ENCODE measurements at regions not wholly inside any gene's neighbourhood (a gene's known extent, or its start where the extent isn't known, plus 50 kb on each side); places are given as distances from the start of the nearest gene placed in this dataset.
A peak's percentile ranks its signal among the peaks of the same experiment; 100 is the strongest.

DNA sequence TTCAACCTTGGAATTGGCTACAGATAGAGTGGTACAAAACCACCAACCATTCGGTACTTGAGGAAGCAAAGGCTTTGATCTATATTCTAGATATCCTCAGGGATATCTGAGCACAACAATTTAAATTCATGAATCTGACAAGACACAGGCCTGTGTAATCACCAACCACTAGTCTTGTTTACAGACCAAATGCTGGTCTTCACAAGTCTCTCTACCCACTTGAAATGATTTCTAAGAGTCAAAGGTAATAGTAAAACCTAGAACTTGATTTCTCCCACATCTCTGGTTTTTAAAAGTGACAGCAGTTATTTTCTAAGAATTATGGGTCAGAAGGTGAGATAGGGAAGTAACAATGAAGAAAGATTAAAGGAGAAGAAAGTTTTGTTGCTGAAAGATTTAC, 613.7 kb upstream of the ACVR2A start:
- Histone ChIP-seq H3K27ac (ENCODE audit: poor library complexity, severe bottlenecking) (no peak overlapping the region), H3K4me1 (ENCODE audit: insufficient read depth, poor library complexity, severe bottlenecking) (no peaks in the 10 kb centered on the region), H3K36me3 (ENCODE audit: low read depth) (no peaks in the 10 kb centered on the region), H3K27me3 (ENCODE audit: insufficient read depth, poor library complexity, severe bottlenecking) (no peaks in the 10 kb centered on the region), H3K4me3 (ENCODE audit: severe bottlenecking) (no peak overlapping the region), H3K9me3 (ENCODE audit: severe bottlenecking) (no peaks in the 10 kb centered on the region)
- DNase-seq (ENCODE audit: low spot score) (no peak), ATAC-seq (ENCODE audit: low read depth) (no peak)
- TF ChIP-seq, protein P1, sequence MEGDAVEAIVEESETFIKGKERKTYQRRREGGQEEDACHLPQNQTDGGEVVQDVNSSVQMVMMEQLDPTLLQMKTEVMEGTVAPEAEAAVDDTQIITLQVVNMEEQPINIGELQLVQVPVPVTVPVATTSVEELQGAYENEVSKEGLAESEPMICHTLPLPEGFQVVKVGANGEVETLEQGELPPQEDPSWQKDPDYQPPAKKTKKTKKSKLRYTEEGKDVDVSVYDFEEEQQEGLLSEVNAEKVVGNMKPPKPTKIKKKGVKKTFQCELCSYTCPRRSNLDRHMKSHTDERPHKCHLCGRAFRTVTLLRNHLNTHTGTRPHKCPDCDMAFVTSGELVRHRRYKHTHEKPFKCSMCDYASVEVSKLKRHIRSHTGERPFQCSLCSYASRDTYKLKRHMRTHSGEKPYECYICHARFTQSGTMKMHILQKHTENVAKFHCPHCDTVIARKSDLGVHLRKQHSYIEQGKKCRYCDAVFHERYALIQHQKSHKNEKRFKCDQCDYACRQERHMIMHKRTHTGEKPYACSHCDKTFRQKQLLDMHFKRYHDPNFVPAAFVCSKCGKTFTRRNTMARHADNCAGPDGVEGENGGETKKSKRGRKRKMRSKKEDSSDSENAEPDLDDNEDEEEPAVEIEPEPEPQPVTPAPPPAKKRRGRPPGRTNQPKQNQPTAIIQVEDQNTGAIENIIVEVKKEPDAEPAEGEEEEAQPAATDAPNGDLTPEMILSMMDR (IDR thresholded peaks at IDR 0.05; ENCODE audit: poor library complexity, severe bottlenecking): no peak

GRCh38 chr2:147227313-147227712, 617.5 kb upstream of the ACVR2A start:
- TF ChIP-seq, protein P1 (IDR thresholded peaks at IDR 0.05; ENCODE audit: poor library complexity, severe bottlenecking): no peak
- no peaks in the 10 kb centered on the region for H3K27me3 ChIP-seq (ENCODE audit: insufficient read depth, poor library complexity, severe bottlenecking)
- no peaks in the 10 kb centered on the region for H3K9me3 ChIP-seq (ENCODE audit: severe bottlenecking)
- DNase-seq (ENCODE audit: low spot score) (no peak), ATAC-seq (ENCODE audit: low read depth) (no peak)
- H3K27ac ChIP-seq (ENCODE audit: poor library complexity, severe bottlenecking): no peak overlapping the region
- no peaks in the 10 kb centered on the region for H3K36me3 ChIP-seq (ENCODE audit: low read depth)
- no peaks in the 10 kb centered on the region for H3K4me1 ChIP-seq (ENCODE audit: insufficient read depth, poor library complexity, severe bottlenecking)
- no peak overlapping the region for H3K4me3 ChIP-seq (ENCODE audit: severe bottlenecking)

DNA sequence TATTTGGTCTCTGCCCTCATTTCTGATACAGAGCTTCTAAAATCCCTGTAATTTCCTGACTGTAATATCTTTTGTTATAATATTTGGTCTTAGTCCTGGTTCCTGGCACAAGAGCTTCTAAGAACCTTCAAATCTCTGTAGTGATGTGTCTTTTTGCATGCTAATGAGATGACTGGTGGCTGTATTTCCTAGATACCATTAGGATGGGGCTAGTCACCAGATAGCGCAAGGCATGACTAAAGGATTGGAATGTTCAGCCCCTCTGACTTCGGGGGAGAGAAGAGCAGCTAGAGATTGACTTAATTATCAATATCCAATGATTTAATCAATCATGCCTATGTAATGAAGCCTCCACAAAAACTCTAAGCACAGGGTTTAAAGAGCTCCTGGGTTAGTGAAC, 620.8 kb upstream of the ACVR2A start:
- Histone ChIP-seq H3K9me3 (ENCODE audit: severe bottlenecking) (no peaks in the 10 kb centered on the region), H3K36me3 (ENCODE audit: low read depth) (no peaks in the 10 kb centered on the region), H3K4me3 (ENCODE audit: severe bottlenecking) (no peak overlapping the region), H3K27ac (ENCODE audit: poor library complexity, severe bottlenecking) (no peak overlapping the region), H3K27me3 (ENCODE audit: insufficient read depth, poor library complexity, severe bottlenecking) (no peaks in the 10 kb centered on the region), H3K4me1 (ENCODE audit: insufficient read depth, poor library complexity, severe bottlenecking) (no peaks in the 10 kb centered on the region)
- DNase-seq (ENCODE audit: low spot score) (no peak), ATAC-seq (ENCODE audit: low read depth) (0 out of 3 replicates have a peak, but pooled peaks have one; percentile 31)
- TF ChIP-seq, protein P1 (IDR thresholded peaks at IDR 0.05; ENCODE audit: poor library complexity, severe bottlenecking): no peak

DNA sequence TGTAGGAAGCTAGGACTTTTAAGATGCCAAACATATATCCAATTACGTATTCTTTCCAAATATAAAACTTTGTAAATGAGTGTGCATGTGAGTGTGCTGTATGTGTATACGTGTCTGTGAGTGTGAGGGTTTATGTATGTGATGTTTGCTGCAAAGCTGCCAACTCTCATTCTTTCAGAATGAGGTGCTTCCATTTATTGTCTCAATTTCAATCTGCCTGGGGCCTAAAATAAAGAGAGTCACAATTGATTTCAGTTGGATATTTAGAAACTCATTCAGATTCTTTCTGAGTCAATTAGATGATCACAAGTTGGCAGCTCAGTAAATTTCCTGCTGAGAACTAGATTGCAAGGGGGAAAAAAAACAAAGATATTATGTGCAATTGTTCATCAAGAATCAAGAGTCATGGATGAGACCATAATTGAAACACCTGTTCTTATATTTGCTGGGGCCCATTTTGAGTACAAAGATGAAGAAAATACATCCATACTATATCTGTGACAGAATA, 621.2 kb upstream of the ACVR2A start:
- Histone ChIP-seq H3K4me1 (ENCODE audit: insufficient read depth, poor library complexity, severe bottlenecking) (no peaks in the 10 kb centered on the region), H3K4me3 (ENCODE audit: severe bottlenecking) (no peak overlapping the region), H3K9me3 (ENCODE audit: severe bottlenecking) (no peaks in the 10 kb centered on the region), H3K36me3 (ENCODE audit: low read depth) (no peaks in the 10 kb centered on the region), H3K27me3 (ENCODE audit: insufficient read depth, poor library complexity, severe bottlenecking) (no peaks in the 10 kb centered on the region), H3K27ac (ENCODE audit: poor library complexity, severe bottlenecking) (no peak overlapping the region)
- no peak for ATAC-seq (ENCODE audit: low read depth)
- TF ChIP-seq, protein P1 (IDR thresholded peaks at IDR 0.05; ENCODE audit: poor library complexity, severe bottlenecking): no peak
- DNase-seq (ENCODE audit: low spot score): no peak

GRCh38 chr2:147223119-147223518, 621.7 kb upstream of the ACVR2A start:
- H3K4me3 ChIP-seq (ENCODE audit: severe bottlenecking): no peak overlapping the region
- TF ChIP-seq, protein P1 (IDR thresholded peaks at IDR 0.05; ENCODE audit: poor library complexity, severe bottlenecking): no peak
- ATAC-seq (ENCODE audit: low read depth) (no peak), DNase-seq (ENCODE audit: low spot score) (no peak)
- H3K27me3 ChIP-seq (ENCODE audit: insufficient read depth, poor library complexity, severe bottlenecking): no peaks in the 10 kb centered on the region
- H3K9me3 ChIP-seq (ENCODE audit: severe bottlenecking): no peaks in the 10 kb centered on the region
- H3K4me1 ChIP-seq (ENCODE audit: insufficient read depth, poor library complexity, severe bottlenecking): no peaks in the 10 kb centered on the region
- H3K27ac ChIP-seq (ENCODE audit: poor library complexity, severe bottlenecking): no peak overlapping the region
- no peaks in the 10 kb centered on the region for H3K36me3 ChIP-seq (ENCODE audit: low read depth)

Measured in RWPE2 (cell line).